ENCODE measurements at regions not wholly inside any gene's neighbourhood (a gene's known extent, or its start where the extent isn't known, plus 50 kb on each side); places are given as distances from the start of the nearest gene placed in this dataset.

DNA sequence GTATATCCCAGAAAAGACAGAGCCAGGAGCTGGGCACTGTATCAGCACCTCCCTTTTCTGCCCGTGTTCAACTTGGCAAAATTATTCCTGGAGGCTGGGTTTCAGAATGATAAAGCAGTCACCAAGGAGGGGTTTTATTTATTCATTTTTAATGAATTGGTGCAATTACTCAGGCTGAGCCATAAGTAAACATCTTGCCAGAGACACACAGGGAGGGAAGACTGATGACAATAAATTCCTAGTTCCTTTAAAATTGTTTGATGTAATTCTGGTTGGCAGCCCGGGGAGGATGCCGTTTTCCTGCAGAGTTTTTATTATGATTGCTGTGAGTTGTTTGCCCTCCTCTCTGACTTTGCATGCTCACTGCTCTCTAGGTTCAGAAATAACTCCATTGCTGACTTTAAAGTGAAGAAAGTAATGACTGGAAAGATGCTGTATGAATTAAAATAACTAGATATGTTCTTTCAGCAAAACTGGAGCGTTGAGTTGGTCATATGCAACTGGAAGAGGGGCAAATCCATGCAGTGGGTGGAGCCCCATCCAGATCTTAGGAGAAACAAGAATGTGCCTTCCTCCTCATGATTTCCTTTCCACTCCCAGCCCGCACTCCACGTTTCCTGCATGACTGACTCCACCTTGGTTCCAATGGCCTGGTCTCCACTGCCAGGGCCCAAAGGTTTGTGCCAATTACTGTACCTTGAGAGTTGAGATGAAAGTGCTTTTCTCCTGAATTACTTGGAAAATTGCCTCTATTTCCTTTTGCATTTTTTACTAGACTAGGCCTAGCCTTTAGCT is 182.1 kb downstream of the RFC3 start:
- Histone ChIP-seq H3K27ac (no peak overlapping the region), H3K4me1 (replicated peaks; ENCODE audit: insufficient read depth) (no peaks in the 10 kb centered on the region), H2AFZ (no peak overlapping the region), H3K36me3 (ENCODE audit: low read depth) (no peaks in the 10 kb centered on the region), H3K4me2 (no peak overlapping the region), H3K4me3 (no peak overlapping the region), H3K9me2 (ENCODE audit: insufficient read depth) (no peaks in the 10 kb centered on the region), H3K27me3 (ENCODE audit: insufficient read depth, low read depth) (no peaks in the 10 kb centered on the region), H3K9me3 (ENCODE audit: insufficient read depth, low read depth) (no peaks in the 10 kb centered on the region), H4K20me1 (ENCODE audit: insufficient read depth) (no peaks in the 10 kb centered on the region), H3F3A (ENCODE audit: insufficient read depth, low read depth) (no peaks in the 10 kb centered on the region), H3K79me2 (ENCODE audit: low read depth) (no peaks in the 10 kb centered on the region)
- no peak for DNase-seq
- ChIA-PET CTCF (no interaction called here), POLR2A (ENCODE audit: unreplicated experiment) (no interaction called here)
- no TSS peak for BruUV-seq (replicated peaks)
- no peak for TF ChIP-seq EZH2 (IDR thresholded peaks at IDR 0.05; ENCODE audit: low read depth)
- TF ChIP-seq, protein P1, sequence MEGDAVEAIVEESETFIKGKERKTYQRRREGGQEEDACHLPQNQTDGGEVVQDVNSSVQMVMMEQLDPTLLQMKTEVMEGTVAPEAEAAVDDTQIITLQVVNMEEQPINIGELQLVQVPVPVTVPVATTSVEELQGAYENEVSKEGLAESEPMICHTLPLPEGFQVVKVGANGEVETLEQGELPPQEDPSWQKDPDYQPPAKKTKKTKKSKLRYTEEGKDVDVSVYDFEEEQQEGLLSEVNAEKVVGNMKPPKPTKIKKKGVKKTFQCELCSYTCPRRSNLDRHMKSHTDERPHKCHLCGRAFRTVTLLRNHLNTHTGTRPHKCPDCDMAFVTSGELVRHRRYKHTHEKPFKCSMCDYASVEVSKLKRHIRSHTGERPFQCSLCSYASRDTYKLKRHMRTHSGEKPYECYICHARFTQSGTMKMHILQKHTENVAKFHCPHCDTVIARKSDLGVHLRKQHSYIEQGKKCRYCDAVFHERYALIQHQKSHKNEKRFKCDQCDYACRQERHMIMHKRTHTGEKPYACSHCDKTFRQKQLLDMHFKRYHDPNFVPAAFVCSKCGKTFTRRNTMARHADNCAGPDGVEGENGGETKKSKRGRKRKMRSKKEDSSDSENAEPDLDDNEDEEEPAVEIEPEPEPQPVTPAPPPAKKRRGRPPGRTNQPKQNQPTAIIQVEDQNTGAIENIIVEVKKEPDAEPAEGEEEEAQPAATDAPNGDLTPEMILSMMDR (conservative IDR thresholded peaks at IDR 0.05), result no peak
- intact Hi-C loops (cut with micrococcal nuclease; ENCODE audit: unreplicated experiment), result no loop called here

DNA sequence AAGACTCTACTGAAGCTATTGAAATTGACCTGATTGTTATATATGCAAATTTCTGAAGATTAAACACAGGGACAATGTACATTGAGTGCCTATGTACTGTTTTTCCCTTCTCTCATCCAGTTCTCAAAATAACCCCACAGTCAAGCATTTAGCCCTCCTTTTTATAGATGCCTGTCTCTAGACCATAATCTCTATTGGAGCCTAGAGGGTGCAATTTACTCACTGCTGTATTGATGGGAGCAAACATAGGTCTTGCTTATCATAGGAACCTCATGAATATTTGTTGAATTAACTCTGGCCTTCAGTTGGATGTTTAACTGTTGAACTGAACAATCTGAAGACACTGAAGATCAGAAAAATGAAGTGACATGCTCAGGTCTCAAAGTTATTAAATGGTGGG is 183.0 kb downstream of the RFC3 start:
- H3K27ac ChIP-seq, result no peak overlapping the region

DNA sequence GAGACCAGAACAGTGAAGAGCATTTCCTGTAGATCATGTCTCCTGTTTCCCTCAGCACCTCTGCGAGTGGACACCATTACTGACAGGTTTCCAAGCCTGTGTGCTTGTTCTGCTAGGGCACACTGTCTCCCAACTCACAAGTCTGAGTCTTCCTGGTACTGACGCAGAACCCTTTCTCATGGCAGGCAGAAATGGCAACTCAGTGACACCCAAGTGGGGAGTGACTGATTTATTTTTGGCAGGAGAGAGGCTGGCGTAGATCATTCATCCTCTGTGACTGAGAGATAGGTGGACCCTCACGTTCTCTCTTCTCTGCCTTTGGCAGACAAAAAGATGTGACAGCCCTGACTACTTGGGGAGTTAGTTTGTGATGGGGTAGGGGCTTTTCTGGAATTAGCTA is 183.4 kb downstream of the RFC3 start:
- POLR2A ChIA-PET (ENCODE audit: unreplicated experiment), result no interaction called here
- Histone ChIP-seq H3F3A (ENCODE audit: insufficient read depth, low read depth) (no peaks in the 10 kb centered on the region), H2AFZ (no peak overlapping the region), H3K4me1 (replicated peaks; ENCODE audit: insufficient read depth) (no peaks in the 10 kb centered on the region), H3K9me3 (ENCODE audit: insufficient read depth, low read depth) (no peaks in the 10 kb centered on the region), H3K4me2 (no peak overlapping the region), H3K9me2 (ENCODE audit: insufficient read depth) (no peaks in the 10 kb centered on the region), H3K79me2 (ENCODE audit: low read depth) (no peaks in the 10 kb centered on the region), H3K27me3 (ENCODE audit: insufficient read depth, low read depth) (no peaks in the 10 kb centered on the region), H4K20me1 (ENCODE audit: insufficient read depth) (no peaks in the 10 kb centered on the region), H3K27ac (no peak overlapping the region), H3K36me3 (ENCODE audit: low read depth) (no peaks in the 10 kb centered on the region), H3K4me3 (no peak overlapping the region)
- CTCF ChIA-PET, result no interaction called here
- BruUV-seq (replicated peaks), result no TSS peak
- no peak for DNase-seq
- intact Hi-C loops (cut with micrococcal nuclease; ENCODE audit: unreplicated experiment), result no loop called here
- TF ChIP-seq, protein P1 (conservative IDR thresholded peaks at IDR 0.05), result no peak
- no peak for TF ChIP-seq EZH2 (IDR thresholded peaks at IDR 0.05; ENCODE audit: low read depth)

More for the DNA sequence above, 183.0 kb downstream of the RFC3 start:
- no peaks in the 10 kb centered on the region for H4K20me1 ChIP-seq (ENCODE audit: insufficient read depth)
- no peaks in the 10 kb centered on the region for H3K9me2 ChIP-seq (ENCODE audit: insufficient read depth)
- intact Hi-C loops (cut with micrococcal nuclease; ENCODE audit: unreplicated experiment), result no loop called here
- H3K9me3 ChIP-seq (ENCODE audit: insufficient read depth, low read depth), result no peaks in the 10 kb centered on the region
- no peak for TF ChIP-seq EZH2 (IDR thresholded peaks at IDR 0.05; ENCODE audit: low read depth)
- TF ChIP-seq, protein P1 (conservative IDR thresholded peaks at IDR 0.05), result no peak
- CTCF ChIA-PET, result no interaction called here
- no TSS peak for BruUV-seq (replicated peaks)
- H3F3A ChIP-seq (ENCODE audit: insufficient read depth, low read depth), result no peaks in the 10 kb centered on the region
- no peak overlapping the region for H3K4me3 ChIP-seq
- no peak overlapping the region for H3K4me2 ChIP-seq
- H2AFZ ChIP-seq, result no peak overlapping the region
- no peak for DNase-seq
- H3K79me2 ChIP-seq (ENCODE audit: low read depth), result no peaks in the 10 kb centered on the region
- H3K27me3 ChIP-seq (ENCODE audit: insufficient read depth, low read depth), result no peaks in the 10 kb centered on the region
- H3K4me1 ChIP-seq (replicated peaks; ENCODE audit: insufficient read depth), result no peaks in the 10 kb centered on the region
- H3K36me3 ChIP-seq (ENCODE audit: low read depth), result no peaks in the 10 kb centered on the region
- POLR2A ChIA-PET (ENCODE audit: unreplicated experiment), result no interaction called here
